ENCODE measurements at regions not wholly inside any gene's neighbourhood (a gene's known extent, or its start where the extent isn't known, plus 50 kb on each side); places are given as distances from the start of the nearest gene placed in this dataset.
A peak's percentile ranks its signal among the peaks of the same experiment; 100 is the strongest.

DNA sequence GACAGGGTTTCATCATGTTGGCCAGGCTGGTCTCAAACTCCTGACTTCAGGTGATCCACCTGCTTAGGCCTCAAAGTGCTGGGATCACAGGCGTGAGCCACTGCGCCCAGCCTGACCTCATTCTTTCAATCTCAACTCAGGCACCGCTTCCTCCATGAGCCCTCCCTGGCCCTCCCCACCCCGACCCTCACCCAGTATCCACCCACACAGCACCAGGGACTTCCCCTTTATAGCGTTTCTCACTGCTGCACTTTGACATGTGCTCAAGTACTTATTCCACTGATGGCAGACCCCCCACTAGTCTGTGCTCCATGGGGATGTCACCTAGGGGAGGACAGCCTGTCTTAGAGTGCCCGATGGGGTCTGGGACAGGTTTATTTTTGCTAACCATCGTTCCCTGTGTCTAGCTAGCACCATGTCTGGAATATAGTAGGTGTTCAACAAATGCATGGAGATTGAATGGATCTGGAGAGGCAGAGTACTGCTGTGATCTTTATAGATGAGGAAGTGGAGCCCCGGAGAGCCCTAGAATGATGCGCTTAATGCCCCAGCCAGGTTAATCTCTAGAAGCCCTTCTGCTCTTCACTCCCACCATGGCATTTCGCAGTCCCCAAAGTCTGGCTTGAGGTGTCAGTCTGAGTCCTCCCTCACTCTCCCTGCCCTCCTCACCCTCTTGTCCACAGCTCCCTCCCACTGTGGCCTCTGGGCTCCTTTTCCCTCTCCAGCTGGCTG lies 258.8 kb downstream of the RPS24 start:
- no peak for DNase-seq (ENCODE audit: extremely low read depth, low read depth)

DNA sequence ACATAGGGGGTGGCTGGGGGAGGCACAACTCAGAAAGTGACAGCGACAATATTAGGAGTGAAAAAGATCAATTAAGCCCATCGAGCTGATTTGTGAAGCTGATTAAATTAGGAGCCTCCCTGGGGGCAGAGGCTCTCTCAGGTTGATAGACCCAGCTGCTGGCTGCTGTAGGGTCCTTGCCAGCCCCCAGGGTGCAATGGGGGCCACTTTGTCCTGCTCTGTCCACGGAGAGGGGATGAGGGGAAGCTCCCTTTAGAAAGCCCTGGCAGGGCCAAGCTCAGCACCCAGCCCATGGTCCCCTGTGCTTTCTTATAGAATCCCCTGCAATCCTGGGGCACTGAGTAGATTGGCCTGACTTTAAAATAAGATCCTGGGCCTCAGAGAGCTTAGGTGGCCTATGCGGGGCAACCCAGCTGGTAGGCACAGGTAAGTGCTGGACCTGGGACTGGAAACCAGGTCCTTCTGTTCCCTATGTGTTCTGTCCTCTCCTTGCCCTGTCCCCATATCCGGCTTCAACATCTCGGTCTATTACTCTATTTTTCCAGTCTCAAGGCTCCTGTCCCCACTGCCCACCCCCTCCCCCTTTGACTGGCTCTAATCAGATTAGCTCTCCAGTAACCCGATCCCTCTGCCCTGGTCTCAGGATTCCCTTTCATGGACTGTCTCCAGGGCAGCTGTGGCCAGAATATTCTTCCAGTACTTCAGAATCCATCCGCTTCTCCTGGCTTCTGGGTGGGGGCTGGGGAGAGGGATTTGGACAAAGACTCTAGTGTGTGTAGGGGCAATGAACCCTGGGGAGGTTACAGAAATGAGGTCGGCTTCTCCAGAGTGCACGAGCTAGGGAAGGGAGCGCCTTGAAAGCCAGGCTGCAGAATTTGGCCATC lies 259.6 kb downstream of the RPS24 start:
- DNase-seq (ENCODE audit: extremely low read depth, low read depth) = no peak

DNA sequence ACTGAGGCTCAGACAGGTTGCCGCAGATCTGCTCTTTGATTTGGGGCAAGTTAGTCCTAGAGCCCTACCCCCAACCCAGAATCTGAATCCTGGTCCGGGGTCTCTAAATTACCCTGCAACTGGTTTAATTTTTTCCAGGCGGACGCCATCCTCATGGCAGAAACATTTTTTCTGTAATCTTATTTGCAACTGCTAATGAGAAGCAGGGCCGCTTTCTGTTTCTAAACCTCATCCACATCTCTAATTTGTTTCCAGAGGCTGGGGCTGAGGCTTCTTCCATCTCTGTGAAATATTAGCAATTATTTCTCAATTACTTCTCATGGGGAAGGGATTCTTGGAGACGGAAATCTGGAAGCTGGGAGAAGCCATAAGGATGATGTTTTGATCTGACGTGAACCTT lies 261.6 kb downstream of the RPS24 start:
- no peak for DNase-seq (ENCODE audit: extremely low read depth, low read depth)

DNA sequence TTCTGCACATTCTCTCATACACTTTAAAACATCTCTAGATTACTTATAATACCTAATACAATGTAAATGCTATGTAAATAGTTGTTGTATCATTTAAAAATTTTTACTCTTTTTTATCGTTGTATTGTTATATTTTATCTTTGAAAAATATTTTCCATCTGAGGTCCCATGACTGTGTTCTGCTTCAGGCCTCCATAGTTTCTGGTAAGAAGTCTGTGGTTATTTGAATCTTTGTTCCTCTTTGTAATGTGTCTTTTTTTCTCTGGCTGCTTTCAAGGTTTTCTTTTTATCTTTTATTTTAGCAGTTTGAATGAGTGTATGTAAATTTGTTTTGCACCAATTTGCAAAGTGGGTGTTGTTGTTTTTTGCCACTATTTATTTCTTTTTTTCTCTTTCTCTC lies 263.1 kb downstream of the RPS24 start:
- DNase-seq (ENCODE audit: extremely low read depth, low read depth) = no peak

DNA sequence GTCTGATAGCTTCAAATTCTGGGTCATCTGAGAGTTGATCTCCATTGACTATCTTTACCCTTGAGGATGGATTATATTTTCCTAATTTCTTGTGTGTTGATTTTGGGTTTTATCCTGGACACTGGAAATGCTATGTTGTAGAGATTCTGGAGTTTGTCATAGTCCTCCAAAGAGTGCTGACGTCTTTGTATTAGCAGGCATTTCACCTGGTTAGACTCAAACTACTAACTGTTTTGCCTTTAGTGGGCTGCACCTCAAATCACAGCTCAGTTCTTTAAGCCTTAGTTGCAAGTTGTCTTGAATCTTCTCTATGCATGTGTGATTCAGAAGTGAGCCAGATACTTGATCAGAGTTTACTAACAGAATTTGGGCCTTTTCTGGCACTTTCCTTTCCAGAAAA lies 264.3 kb downstream of the RPS24 start:
- no peak for DNase-seq (ENCODE audit: extremely low read depth, low read depth)

DNA sequence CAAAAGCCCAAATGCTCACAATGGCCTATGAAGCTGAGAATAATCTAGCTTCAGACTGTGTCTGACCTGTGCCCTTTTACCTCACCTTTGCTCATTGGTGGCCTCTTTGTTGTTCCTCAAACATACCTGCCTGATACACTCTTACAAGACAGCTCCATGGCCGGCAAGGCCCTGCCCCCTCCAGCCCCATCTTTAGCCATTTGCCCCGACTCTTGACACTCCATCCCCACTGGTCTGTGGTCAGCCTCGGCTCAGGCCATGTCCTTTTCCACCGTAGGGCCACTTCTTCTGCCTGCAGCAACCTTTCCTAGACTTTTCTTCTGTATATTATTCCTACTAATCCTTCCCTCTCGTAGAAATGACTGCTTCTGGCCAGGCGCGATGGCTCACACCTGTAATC lies 265.2 kb downstream of the RPS24 start:
- no peak for DNase-seq (ENCODE audit: extremely low read depth, low read depth)

DNA sequence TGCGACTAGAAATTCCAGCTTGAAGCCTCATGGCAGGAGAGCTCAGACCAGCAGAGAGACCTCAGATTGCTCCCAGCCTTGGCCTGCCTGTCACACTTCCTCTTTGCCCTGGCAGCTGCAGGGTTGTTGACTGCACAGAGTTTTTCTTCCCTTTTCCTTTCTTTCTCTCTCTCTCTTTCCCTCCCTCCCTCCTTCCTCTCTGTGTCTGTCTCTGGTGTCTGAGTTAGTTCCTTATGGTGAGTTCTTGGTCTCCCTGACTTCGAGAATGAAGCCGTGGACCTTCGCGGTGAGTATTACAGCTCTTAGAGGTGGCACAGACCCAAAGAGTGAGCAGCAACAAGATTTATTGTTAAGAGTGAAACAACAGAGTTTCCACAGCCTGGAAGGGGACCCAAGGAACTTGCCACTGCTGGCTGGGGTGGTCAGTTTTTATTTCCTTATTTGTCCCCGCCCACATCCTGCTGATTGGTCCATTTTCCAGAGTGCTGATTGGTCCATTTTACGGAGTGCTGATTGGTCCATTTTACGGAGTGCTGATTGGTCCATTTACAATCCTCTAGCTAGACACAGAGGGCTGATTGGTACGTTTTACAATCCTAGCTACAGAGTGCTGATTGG lies 266.3 kb downstream of the RPS24 start:
- DNase-seq (ENCODE audit: extremely low read depth, low read depth) = no peak

DNA sequence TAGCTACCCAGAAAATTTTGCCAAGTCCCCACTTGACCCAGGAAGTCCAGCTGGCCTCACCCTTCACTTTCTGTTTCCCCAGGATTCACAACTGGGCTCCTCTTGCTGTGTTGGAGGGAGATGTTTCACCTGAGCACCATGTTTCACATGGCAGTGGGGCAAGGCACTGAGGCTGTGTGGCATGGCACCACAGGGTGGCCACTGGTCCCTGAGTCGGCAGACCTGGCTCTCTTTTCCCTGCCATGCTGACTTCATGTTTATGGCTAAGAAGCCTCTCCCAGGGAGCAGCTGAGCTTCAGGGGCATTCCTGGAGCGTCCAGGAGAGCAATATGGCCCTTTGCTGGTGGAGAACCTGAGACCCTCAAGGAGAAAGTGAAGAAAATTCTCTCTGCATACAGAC lies 266.9 kb downstream of the RPS24 start:
- DNase-seq (ENCODE audit: extremely low read depth, low read depth) = no peak

DNA sequence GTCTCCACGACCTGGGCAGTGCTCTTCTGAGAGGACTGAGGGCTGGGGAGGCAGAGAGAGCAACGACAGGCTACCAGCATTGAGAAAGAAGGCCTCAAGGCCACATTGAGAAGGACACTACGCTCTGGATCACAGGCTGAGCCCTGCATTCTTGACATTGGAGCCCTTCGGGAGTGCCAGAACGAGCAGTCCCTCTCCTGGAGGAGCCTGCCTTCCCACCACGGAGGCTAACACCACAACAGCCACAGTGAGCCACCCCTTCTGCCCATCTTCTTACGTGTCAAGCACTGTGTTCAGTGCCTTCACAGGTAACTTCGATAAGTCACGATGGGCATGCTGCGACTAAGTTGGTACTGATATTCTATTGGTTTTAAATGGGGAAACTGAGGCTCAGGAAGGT lies 267.8 kb downstream of the RPS24 start:
- no peak for DNase-seq (ENCODE audit: extremely low read depth, low read depth)

DNA sequence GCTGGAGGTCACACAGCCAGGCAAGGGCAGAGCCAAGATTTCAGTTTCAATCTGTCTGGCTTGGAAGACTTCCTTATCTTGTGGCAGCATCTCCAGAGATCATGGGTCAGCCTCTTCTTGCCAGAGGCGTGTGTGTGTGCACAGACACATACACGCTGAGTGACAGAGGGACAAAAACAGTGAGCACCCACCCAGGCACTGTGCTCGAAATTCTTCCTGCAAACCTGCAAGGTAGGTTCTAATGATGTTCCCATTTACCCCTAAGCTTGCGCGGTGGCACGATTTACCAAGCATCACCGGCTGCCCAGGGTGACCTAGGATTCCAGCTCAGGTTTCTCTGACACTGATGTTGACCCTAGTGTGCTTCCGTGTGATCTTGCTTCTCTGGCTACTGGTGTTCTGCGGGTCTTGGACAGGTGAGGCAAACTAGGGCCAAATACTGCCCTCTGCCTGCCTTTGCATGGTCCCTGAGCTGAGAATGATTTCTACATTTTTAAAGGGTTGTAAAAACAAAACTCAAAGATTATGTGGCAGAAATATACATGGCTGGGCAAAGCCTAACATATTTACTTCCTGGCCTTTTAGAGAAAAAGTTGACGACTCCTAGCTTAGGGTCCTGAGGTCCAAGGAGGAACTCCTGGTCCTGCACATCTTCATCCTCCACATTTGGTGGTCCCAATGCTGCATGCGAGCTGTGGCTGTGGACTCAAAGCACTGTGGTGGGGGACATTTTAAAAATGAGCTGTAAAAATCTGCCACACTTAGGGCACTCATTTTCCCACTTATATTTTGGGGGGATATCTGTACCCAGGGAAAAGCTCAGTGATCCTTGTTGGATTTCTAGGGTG lies 268.5 kb downstream of the RPS24 start:
- no peak for DNase-seq (ENCODE audit: extremely low read depth, low read depth)

DNA sequence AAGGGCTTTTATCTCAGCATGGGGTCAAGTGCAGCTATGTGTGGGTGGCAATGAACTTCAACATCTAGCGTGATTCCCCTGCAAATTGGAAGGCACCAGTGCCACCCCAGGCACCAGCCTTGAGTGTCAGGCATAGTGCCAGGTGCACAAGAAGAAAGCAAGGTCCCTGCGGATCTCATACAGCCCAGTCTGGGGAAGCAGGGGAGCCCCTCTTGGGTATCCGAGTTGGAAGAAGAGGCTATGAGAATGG lies 269.0 kb downstream of the RPS24 start:
- DNase-seq (ENCODE audit: extremely low read depth, low read depth) = no peak

DNA sequence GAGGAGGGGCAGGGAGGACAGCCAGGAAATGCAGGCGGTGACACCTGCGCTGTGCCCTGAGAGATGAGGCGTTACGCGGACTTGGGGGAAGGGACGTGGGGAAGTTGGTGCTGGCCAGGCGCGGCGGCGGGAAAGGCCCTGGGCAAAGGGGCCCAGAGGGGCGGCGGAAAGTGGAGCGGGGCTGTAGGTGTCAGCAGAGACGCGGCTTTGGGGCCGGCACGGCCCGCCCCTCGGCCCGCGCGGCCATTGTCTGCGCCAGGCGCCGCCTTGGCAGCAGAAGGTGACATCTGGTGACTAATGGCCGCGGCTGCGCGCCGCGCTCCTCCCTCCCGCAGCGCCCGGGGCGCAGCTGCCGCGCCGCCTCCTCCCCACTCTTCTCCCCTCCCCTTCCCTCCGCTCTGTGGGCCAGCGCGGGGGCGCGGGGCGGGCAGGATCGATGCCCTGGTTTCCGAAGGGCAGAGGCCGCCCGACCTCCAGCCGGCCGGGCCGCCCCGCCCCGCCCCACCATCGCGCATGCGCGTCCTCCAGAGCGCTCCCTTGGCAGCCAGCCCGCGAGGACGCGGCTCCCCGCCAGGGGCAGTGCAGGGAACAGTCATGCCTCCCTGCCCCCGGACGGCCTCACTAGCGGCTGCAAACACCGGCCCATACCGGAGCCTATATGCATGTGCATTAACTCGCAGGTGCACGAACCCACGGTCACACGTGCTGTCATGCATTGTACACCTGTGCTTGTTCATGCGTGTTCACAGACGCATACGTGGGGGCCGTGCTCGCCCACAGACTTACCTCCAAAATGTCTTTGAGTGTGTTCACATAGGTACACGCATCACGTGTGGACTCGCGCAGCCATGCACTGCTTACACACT lies 269.6 kb downstream of the RPS24 start:
- peak; percentile 93 for DNase-seq (ENCODE audit: extremely low read depth, low read depth)

DNA sequence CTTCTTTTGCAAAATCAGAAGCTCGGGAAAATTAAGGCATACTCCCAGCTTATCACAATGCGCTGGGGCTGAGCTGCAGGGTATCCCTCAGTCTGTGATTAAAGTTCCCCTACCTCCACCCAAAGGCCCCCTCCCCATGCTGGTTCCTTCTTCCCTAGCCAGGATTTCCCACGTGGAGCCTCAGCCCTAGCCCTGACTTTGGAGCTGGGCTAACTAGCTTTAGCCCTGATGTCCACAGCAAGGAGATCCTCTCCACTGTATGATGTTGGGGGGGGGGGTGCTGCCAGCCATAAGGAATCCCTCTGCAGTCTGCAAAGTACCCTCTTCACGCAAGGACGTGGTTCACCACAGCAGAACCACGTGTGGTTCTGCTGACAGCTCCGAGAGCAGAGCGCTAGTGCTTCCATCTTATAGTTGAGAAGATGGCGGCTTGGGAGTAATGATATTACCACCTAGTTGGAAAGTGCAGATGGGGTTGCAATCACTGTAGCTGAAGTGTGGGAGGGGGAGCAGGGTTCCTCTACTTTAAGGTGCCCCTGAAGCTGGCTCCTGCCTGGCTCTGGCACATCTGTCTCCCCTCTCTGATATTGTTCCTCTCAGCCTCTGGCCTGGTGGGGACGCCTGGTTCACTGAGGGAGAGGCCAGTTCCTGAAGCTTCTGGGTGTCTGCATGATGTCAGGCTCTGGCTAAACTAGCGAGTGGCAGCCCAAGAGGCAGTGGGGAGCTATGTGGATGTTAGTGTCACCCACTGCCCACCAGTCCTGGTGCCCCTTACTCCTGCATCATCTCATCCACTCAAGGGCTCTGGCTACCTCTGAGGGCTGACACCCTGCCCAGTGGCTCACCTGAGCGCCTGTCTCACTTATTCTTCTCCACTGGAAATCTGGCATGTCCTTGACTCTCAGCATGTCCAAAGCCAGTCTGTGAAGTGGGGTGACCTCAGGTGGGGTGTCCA lies 270.7 kb downstream of the RPS24 start:
- DNase-seq (ENCODE audit: extremely low read depth, low read depth) = no peak

DNA sequence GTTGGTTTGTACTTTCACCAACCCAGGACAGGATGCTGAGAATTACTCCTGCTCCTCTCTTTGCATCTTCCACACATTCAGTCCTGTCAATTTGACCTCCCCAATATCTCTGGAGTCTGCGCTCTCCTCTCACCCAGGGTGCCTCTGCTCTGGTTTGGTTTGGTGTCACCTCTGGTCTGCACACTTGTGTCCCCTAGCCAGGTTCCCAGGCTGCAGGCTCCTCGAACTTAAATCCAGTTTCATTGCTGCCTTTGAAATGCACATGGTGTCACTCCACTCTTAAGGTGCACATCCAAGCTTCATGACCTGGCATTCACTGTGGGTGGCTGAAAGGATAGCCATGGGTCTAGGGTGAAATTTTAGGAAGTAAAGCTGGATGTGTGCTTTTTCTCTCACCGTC lies 271.6 kb downstream of the RPS24 start:
- DNase-seq (ENCODE audit: extremely low read depth, low read depth) = no peak

DNA sequence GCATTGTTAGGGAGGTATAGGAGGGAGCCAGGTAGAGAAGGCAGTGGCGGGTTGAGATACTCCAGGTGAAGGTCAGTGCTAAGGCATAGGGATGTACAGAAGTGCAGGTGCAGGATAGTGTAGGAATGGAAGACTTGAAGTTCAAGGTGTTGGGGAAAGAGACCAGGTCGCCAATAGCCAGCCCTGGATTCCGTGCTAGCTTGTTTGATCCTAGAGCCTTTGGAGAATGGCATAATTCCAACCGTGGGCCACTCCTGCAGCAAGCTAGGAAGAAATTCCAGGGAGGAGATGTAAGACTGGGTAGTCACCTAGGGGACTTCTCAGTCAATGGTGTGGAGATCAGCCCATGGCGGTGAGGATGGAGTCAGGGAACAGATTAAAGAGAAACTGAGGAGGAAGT lies 272.7 kb downstream of the RPS24 start:
- DNase-seq (ENCODE audit: extremely low read depth, low read depth) = no peak

DNA sequence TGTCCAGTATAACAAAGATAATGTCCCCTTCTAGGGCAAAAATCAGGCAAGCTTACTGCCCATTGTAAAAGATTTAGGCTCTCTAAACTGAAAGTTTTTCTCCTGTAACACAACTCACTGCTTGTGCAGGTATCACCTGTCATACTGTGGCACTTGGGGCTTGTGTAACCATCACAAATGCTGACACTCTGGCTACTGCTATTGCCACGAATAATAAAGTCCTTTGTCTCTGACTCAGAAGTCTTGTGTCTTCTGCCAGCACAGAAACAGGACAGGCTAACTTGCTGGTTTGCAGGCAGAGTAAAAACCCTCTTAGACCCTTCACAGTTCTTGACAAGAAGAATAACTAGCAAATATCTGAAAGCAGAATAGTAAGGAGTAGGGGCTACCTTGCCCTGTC lies 273.9 kb downstream of the RPS24 start:
- no peak for DNase-seq (ENCODE audit: extremely low read depth, low read depth)

DNA sequence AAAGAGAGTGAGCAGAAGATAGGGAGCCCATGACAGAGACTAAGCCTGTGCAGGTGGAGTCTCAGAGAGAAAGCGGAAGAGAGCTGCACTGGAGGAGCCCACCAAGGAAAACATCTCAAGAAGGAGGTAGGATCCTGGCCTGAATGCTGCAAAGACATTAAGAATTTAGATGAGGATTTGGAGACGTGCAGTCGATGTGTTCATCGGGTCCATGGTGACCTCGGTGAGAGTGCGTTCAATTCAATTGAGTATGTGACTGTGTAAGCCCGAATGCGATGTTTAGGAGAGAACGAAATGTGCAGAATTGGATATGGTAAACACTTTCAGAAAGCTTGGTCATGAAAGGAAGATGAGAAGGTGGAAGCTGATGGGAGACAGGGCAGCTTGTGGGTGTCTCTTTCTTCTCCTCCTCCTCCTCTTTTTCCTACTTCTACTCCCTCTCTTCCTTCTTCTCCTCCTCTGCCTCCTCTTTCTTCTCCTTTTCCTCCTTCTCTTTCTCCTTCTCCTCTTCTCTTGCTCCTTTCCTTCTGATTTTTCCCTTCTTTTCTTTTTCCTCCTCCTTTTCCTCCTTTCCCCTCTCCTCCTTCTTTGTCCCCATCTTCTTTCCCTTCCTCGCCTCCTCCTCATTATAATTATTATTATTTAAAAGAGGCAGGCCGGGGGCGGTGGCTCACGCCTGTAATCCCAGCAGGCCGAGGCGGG lies 276.0 kb downstream of the RPS24 start:
- no peak for DNase-seq (ENCODE audit: extremely low read depth, low read depth)

DNA sequence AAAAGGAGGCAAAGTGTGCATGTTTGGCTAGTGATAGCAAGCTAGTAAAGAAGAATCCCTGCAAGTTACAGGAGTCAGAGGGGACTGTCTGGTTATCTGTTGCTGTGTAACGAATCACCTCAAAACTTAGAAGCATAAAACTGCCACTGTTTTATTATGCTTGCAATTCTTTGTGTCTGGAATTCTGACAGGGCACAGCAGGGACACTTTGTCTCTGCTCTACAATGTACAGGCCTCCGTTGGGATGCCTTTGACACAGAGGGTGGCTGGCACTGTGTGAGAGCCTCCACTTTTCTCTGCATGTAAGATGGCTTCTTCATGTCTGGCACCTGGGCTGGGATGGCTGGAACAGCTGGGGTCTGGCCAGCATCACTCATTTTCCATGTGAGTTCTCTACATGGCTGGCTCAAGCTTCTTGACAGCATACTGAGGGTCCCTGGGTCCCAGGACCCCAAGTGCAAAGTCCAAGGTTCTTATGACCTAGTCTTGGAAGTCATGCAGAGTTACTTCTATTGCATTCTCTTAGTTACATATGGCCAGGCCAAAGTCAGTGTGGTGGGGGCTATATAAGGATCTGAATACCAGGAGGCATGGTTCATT lies 276.9 kb downstream of the RPS24 start:
- no peak for DNase-seq (ENCODE audit: extremely low read depth, low read depth)
